Neural crest cell (in vitro differentiated cells): ENCODE measurements at regions not wholly inside any gene's neighbourhood (a gene's known extent, or its start where the extent isn't known, plus 50 kb on each side); places are given as distances from the start of the nearest gene placed in this dataset.

Source experiments
- DNase-seq: peaks from one replicate; pipeline ENCODE4 v3.0.0; 2021; ENCODE audit warnings: low read depth, mixed read lengths, low spot score
- H3K27ac Mint-ChIP-seq: one replicate; pipeline ENCODE4 v1.8.0; 2021; ENCODE audit warnings: mild to moderate bottlenecking, mixed read lengths; ENCODE audit not compliant: unreplicated experiment
- H3K27me3 Mint-ChIP-seq: 2 replicates; pipeline ENCODE4 v1.8.0; 2021; ENCODE audit warnings: low read depth, mild to moderate bottlenecking, mixed read lengths
- H3K36me3 Mint-ChIP-seq: 2 replicates; pipeline ENCODE4 v1.8.0; 2021; ENCODE audit warnings: low read depth, mild to moderate bottlenecking, mixed read lengths
- H3K4me1 Mint-ChIP-seq: 2 replicates; pipeline ENCODE4 v1.8.0; 2021; ENCODE audit warnings: mixed read lengths
- H3K4me3 Mint-ChIP-seq: one replicate; pipeline ENCODE4 v1.8.0; 2021; ENCODE audit warnings: mild to moderate bottlenecking, mixed read lengths
- H3K9me3 Mint-ChIP-seq: 2 replicates; pipeline ENCODE4 v1.8.0; 2021; ENCODE audit warnings: mixed read lengths
- CTCF ChIP-seq: fragments of 200-600 bp; sonication (generic); conservative IDR thresholded peaks from 2 replicates; pipeline ENCODE4 v1.5.0; 2021; ENCODE audit warnings: antibody characterized with exemption, mild to moderate bottlenecking

DNA sequence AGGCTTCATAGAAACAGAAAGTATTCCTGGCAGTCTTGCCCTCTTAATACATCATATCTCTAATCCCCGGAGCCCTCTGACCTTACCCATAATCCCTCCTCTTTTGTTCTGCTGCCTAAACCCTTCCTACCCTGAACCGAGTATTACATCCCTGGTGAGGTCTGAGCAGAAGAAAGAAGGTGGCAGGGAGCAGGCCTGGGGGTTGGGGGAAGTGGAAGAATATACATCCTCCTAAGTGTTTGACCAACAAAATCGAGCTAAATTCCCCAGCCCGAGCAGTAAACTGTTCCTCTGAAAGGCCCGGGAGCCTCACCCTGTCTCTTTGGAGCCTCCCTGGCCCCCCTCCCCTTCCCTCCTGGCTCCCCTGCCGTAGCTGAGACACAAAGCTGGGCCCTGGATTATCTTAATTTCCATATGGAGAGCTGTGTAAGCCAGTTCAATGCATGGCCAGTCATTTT, 192.6 kb upstream of the LHX5 start:
- no peaks in the 10 kb centered on the region for H3K36me3 Mint-ChIP-seq
- H3K4me3 Mint-ChIP-seq, result no peak overlapping the region
- no peak for DNase-seq
- H3K27me3 Mint-ChIP-seq, result peaks cover 37% of the 10 kb centered on the region
- H3K9me3 Mint-ChIP-seq, result no peaks in the 10 kb centered on the region
- H3K27ac Mint-ChIP-seq, result peak overlapping the region; percentile 83
- H3K4me1 Mint-ChIP-seq, result peaks cover 22% of the 10 kb centered on the region
- TF ChIP-seq CTCF, result no peak

DNA sequence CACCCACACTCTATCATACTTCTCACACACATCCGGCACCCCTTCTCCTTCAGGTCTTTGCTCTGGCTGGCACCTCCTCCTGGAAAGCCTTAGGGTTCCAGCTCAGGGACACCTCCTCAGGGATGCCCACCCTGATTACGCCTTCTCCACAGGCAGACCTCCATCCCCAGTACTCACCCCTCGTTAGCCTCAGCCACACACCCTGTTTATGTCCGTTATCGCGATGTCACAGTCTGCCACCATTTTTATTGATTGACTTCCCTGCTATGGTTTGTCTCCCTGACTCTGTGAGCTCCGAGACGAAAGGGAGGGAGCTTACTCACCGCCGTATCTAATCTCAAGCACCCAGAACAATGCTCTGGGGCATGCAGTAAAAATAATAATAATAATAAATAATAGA, 191.7 kb upstream of the LHX5 start:
- no peak for TF ChIP-seq CTCF
- Mint-ChIP-seq H3K27ac (no peak overlapping the region), H3K4me3 (no peak overlapping the region), H3K9me3 (no peaks in the 10 kb centered on the region), H3K4me1 (peaks cover 22% of the 10 kb centered on the region), H3K36me3 (no peaks in the 10 kb centered on the region), H3K27me3 (peaks cover 37% of the 10 kb centered on the region)
- DNase-seq, result no peak

GRCh38 chr12:113660936-113661335, 189.3 kb upstream of the LHX5 start:
- TF ChIP-seq CTCF, result no peak
- Mint-ChIP-seq H3K36me3 (no peaks in the 10 kb centered on the region), H3K9me3 (peaks cover 8% of the 10 kb centered on the region), H3K4me1 (peaks cover 22% of the 10 kb centered on the region), H3K27me3 (peaks cover 29% of the 10 kb centered on the region), H3K27ac (no peak overlapping the region), H3K4me3 (no peak overlapping the region)
- no peak for DNase-seq

DNA sequence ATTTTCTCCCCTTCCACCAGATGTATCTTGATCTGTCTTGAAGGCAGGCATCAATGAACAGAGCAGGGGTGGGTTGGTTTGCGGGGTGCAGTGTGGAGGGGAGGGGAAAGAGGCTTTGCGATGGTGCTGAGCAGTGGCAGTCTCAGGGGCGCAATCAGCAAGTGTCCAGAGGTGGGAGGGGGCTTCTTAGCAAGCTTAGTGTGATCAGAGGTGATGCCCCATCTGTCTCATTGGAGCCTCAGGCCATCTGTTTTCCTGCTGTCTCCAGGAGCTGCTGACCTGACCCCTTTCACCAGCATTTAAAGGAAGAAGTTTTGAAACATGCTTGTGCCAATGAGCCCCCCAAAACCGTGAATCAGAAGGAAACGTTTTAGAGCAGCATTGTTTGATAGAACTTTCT, 187.7 kb upstream of the LHX5 start:
- no peak overlapping the region for H3K4me3 Mint-ChIP-seq

GRCh38 chr12:113659015-113659414, 187.3 kb upstream of the LHX5 start:
- Mint-ChIP-seq H3K36me3 (no peaks in the 10 kb centered on the region), H3K27me3 (peaks cover 27% of the 10 kb centered on the region), H3K4me3 (no peak overlapping the region), H3K9me3 (peaks cover 9% of the 10 kb centered on the region), H3K27ac (no peak overlapping the region), H3K4me1 (peaks cover 7% of the 10 kb centered on the region)
- DNase-seq, result no peak
- no peak for TF ChIP-seq CTCF

More for the DNA sequence above, 187.7 kb upstream of the LHX5 start:
- Mint-ChIP-seq H3K4me1 (peaks cover 11% of the 10 kb centered on the region), H3K36me3 (no peaks in the 10 kb centered on the region), H3K27me3 (peaks cover 26% of the 10 kb centered on the region), H3K9me3 (peaks cover 9% of the 10 kb centered on the region), H3K27ac (no peak overlapping the region)
- no peak for DNase-seq
- no peak for TF ChIP-seq CTCF
